Gastroesophageal sphincter (tissue), 4 donors: ENCODE measurements at regions not wholly inside any gene's neighbourhood (a gene's known extent, or its start where the extent isn't known, plus 50 kb on each side); places are given as distances from the start of the nearest gene placed in this dataset.

Experiments
- ATAC-seq: fragments of 150-250 bp; one replicate; pipeline ENCODE4 v1.9.1; 2016; ENCODE audit warnings: mild to moderate bottlenecking, moderate library complexity
- H3K27ac ChIP-seq, 4 donors: fragments of 200-600 bp; sonication (generic) in 3 of 4; 1 replicate in 3 of 4; 2 replicates in 1 of 4; pipeline ENCODE4 v1.5.1; 2016 to 2019
- H3K27me3 ChIP-seq: fragments of 200-600 bp; sonication (generic); one replicate; pipeline ENCODE4 v1.5.1; 2019
- H3K36me3 ChIP-seq, 2 donors: fragments of 200-600 bp; sonication (generic); one replicate each; pipeline ENCODE4 v1.5.1; 2019; ENCODE audit warnings: control low read depth in 1 of 2
- H3K4me1 ChIP-seq, 3 donors: fragments of 200-600 bp; sonication (generic); 1 replicate in 2 of 3; 2 replicates in 1 of 3; pipeline ENCODE4 v1.5.1; 2016 to 2019; ENCODE audit warnings: control low read depth in 2 of 3
- H3K4me3 ChIP-seq, 2 donors: fragments of 200-600 bp; sonication (generic); one replicate each; pipeline ENCODE4 v1.5.1; 2019; ENCODE audit warnings: mild to moderate bottlenecking in 1 of 2, moderate library complexity in 1 of 2
- H3K9me3 ChIP-seq, 3 donors: fragments of 200-600 bp; sonication (generic); one replicate each; pipeline ENCODE4 v1.5.1; 2017 to 2019; ENCODE audit warnings: control low read depth in 2 of 3
- EP300 ChIP-seq: sonication (generic); formaldehyde crosslinking; IDR thresholded peaks from one replicate; pipeline ENCODE4 v1.6.1; 2017; ENCODE audit warnings: antibody characterized with exemption, mild to moderate bottlenecking
- POLR2A ChIP-seq, 2 donors: fragments of 450-650 bp; IDR thresholded peaks; one replicate each; pipeline ENCODE4 v1.6.1; 2017; ENCODE audit warnings: antibody characterized with exemption in 2 of 2, mild to moderate bottlenecking in 2 of 2, moderate library complexity in 1 of 2
- POLR2AphosphoS5 ChIP-seq: sonication (generic); formaldehyde crosslinking; IDR thresholded peaks from one replicate; pipeline ENCODE4 v1.6.1; 2017; ENCODE audit warnings: antibody characterized with exemption
- WGBS, 2 donors: methylation state at CpG; one replicate each; pipeline ENCODE4 v1.1.5; 2018; ENCODE audit warnings: low coverage in 1 of 2; 5-methylcytosine and 5-hydroxymethylcytosine counted together
- TF ChIP-seq, protein P1 (sequence below), 4 experiments: fragments of 200-600 bp in 2 of 4; fragments of 450-650 bp in 2 of 4; sonication (generic) in 1 of 4; IDR thresholded peaks; one replicate each; pipeline ENCODE4 v1.5.1; 2017 to 2019; ENCODE audit warnings: antibody characterized with exemption in 4 of 4, mild to moderate bottlenecking in 2 of 4, moderate library complexity in 2 of 4

GRCh38 chr11:122025757-122026156 is 90.3 kb downstream of the BLID start:
- Histone ChIP-seq H3K4me3 (no peak overlapping the region), H3K36me3 (peaks cover 0 to 14% of the 10 kb centered on the region in 2 donors)

GRCh38 chr11:122024278-122024677 is 91.7 kb downstream of the BLID start:
- no peak overlapping the region for H3K4me3 ChIP-seq
- ATAC-seq, result no peak
- no peak for TF ChIP-seq EP300
- TF ChIP-seq, protein P1, sequence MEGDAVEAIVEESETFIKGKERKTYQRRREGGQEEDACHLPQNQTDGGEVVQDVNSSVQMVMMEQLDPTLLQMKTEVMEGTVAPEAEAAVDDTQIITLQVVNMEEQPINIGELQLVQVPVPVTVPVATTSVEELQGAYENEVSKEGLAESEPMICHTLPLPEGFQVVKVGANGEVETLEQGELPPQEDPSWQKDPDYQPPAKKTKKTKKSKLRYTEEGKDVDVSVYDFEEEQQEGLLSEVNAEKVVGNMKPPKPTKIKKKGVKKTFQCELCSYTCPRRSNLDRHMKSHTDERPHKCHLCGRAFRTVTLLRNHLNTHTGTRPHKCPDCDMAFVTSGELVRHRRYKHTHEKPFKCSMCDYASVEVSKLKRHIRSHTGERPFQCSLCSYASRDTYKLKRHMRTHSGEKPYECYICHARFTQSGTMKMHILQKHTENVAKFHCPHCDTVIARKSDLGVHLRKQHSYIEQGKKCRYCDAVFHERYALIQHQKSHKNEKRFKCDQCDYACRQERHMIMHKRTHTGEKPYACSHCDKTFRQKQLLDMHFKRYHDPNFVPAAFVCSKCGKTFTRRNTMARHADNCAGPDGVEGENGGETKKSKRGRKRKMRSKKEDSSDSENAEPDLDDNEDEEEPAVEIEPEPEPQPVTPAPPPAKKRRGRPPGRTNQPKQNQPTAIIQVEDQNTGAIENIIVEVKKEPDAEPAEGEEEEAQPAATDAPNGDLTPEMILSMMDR (IDR thresholded peaks at IDR 0.05), result no peak
- no peak for TF ChIP-seq POLR2A (IDR thresholded peaks at IDR 0.05)
- no peak for TF ChIP-seq POLR2AphosphoS5
- peaks cover 0 to 11% of the 10 kb centered on the region in 2 donors for H3K36me3 ChIP-seq
- H3K27me3 ChIP-seq, result no peaks in the 10 kb centered on the region
- no peaks in the 10 kb centered on the region for H3K9me3 ChIP-seq
- peaks cover 0 to 5% (median 0%) of the 10 kb centered on the region in 3 donors for H3K4me1 ChIP-seq
- WGBS, 2 donors, result 28 to 83% methylated on average over 1 to 2 of the region's 3 CpGs
- no peak overlapping the region for H3K27ac ChIP-seq

More at GRCh38 chr11:122025757-122026156, 90.3 kb downstream of the BLID start:
- Histone ChIP-seq H3K27ac (no peak overlapping the region), H3K4me1 (peaks cover 0 to 5% (median 0%) of the 10 kb centered on the region in 3 donors), H3K27me3 (no peaks in the 10 kb centered on the region), H3K9me3 (no peaks in the 10 kb centered on the region)
- 87 to 97% methylated on average over 12 of the region's 12 CpGs for WGBS, 2 donors
- TF ChIP-seq POLR2AphosphoS5 (no peak), POLR2A (IDR thresholded peaks at IDR 0.05) (no peak), EP300 (no peak)
- TF ChIP-seq, protein P1 (IDR thresholded peaks at IDR 0.05), result no peak
- no peak for ATAC-seq

GRCh38 chr11:122023614-122024250 is 92.3 kb downstream of the BLID start:
- WGBS, 2 donors, result 45 to 68% methylated on average over 2 to 3 of the region's 8 CpGs
- no peak for ATAC-seq
- peak overlapping the region in 1 of 4 donors; percentile 20 for H3K27ac ChIP-seq

DNA sequence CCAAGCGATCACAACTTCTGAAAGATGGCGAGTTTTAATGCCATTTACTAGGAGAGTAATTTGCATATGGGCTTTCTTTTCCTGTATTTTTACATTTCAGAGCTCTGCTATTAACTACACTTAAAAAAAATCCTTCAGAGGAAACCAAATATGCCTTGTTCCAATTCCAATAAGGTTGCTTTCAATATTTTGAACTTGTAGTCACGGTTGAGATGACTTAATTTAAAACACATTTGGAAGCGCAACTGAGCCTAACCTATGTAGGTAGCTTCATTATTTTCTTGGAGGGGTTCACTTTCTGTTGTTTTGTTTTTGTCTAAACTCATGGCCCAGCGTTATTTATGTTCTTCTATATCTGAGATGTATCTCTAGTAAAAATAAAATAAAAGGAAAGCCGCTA is 93.4 kb downstream of the BLID start:
- Histone ChIP-seq H3K27ac (no peak overlapping the region), H3K27me3 (no peaks in the 10 kb centered on the region), H3K4me3 (no peak overlapping the region), H3K9me3 (no peaks in the 10 kb centered on the region), H3K36me3 (no peaks in the 10 kb centered on the region), H3K4me1 (peaks cover 0 to 5% (median 0%) of the 10 kb centered on the region in 3 donors)
- TF ChIP-seq EP300 (no peak), POLR2A (IDR thresholded peaks at IDR 0.05) (no peak), POLR2AphosphoS5 (no peak)
- TF ChIP-seq, protein P1 (IDR thresholded peaks at IDR 0.05), result no peak
- no peak for ATAC-seq
- WGBS, 2 donors, result 94 to 96% methylated on average over 5 to 6 of the region's 6 CpGs

More at GRCh38 chr11:122023614-122024250, 92.3 kb downstream of the BLID start:
- H3K4me3 ChIP-seq, result no peak overlapping the region
- TF ChIP-seq, protein P1 (IDR thresholded peaks at IDR 0.05), result peak in 3 of 4 experiments; percentile 11 to 50 (median 12)
- TF ChIP-seq EP300 (no peak), POLR2A (IDR thresholded peaks at IDR 0.05) (no peak)
- no peaks in the 10 kb centered on the region for H3K9me3 ChIP-seq
- H3K4me1 ChIP-seq, result peaks cover 0 to 5% (median 0%) of the 10 kb centered on the region in 3 donors
- peaks cover 0 to 6% of the 10 kb centered on the region in 2 donors for H3K36me3 ChIP-seq
- H3K27me3 ChIP-seq, result no peaks in the 10 kb centered on the region

DNA sequence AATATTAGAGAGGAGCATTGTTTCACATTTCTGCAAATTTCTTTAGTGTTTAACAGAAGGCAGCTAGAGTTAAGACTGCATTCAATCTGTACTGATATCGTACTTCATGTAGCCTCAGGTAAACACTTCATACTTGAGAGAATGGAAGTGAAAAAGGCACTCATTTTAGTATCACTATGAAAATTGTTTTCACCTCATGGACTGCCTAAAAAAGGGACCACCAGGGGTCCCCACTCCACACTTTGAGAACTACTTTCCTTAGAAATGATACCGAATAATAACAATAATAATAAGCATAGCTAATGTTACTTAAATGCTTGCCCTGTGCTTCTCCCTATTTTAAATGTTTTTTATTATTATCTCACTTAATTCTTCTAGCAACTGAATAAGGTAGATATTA is 95.1 kb downstream of the BLID start:
- TF ChIP-seq POLR2AphosphoS5, result no peak
- TF ChIP-seq, protein P1 (IDR thresholded peaks at IDR 0.05), result peak; percentile 23 to 62 (median 52)
- Histone ChIP-seq H3K27ac (no peak overlapping the region), H3K9me3 (no peaks in the 10 kb centered on the region), H3K27me3 (no peaks in the 10 kb centered on the region), H3K36me3 (no peaks in the 10 kb centered on the region), H3K4me1 (peaks cover 0 to 5% (median 0%) of the 10 kb centered on the region in 3 donors), H3K4me3 (no peak overlapping the region)
- ATAC-seq, result no peak
- WGBS, 2 donors, result 41 to 52% methylated on average over 2 of the region's 2 CpGs
